HEK293 (cell line): ENCODE measurements at regions not wholly inside any gene's neighbourhood (a gene's known extent, or its start where the extent isn't known, plus 50 kb on each side); places are given as distances from the start of the nearest gene placed in this dataset.

ENCODE experiments used
- CTCF ChIA-PET: fragments of 350-600 bp; formaldehyde crosslinking; extraction: SDS; loops from one replicate; lab custom pipeline; 2021; ENCODE audit warnings: antibody characterized with exemption; lab: Yijun Ruan, JAX
- POLR2A ChIA-PET: fragments of 300-600 bp; formaldehyde crosslinking; extraction: SDS; loops from one replicate; lab custom pipeline; 2020; ENCODE audit warnings: antibody characterized with exemption, inconsistent platforms; lab: Yijun Ruan, JAX
- H3K27ac ChIP-seq: fragments of 200-500 bp; sonication (Bioruptor generic); 2 replicates; pipeline ENCODE4 v1.5.1; 2014; ENCODE audit warnings: low read depth, low read length, control low read depth, inconsistent platforms; ENCODE audit errors: extremely low read depth
- H3K36me3 ChIP-seq, 2 experiments: fragments of 200-500 bp in 1 of 2; sonication (Bioruptor generic) in 1 of 2; 1 replicate in 1 of 2; 2 replicates in 1 of 2; pipeline ENCODE4 v1.5.1; 2014 to 2017; ENCODE audit warnings: inconsistent platforms in 2 of 2, low read length in 2 of 2; ENCODE audit not compliant: control insufficient read depth in 2 of 2, insufficient read depth in 1 of 2
- H3K4me1 ChIP-seq: fragments of 200-500 bp; sonication (Bioruptor generic); 2 replicates; pipeline ENCODE4 v1.5.1; 2014; ENCODE audit warnings: mild to moderate bottlenecking, low read length, inconsistent platforms; ENCODE audit not compliant: control insufficient read depth, insufficient read depth
- H3K4me3 ChIP-seq: 2 replicates; pipeline ENCODE4 v1.5.1; 2011; ENCODE audit warnings: low read depth, mild to moderate bottlenecking, control low read depth, low read length, moderate library complexity
- H3K9me3 ChIP-seq: fragments of 200-500 bp; sonication (Bioruptor generic); 2 replicates; pipeline ENCODE4 v1.5.1; 2014; ENCODE audit warnings: low read depth, low read length, inconsistent platforms; ENCODE audit not compliant: control insufficient read depth, insufficient read depth
- BCL6B ChIP-seq: fragments of 450-650 bp; formaldehyde crosslinking; IDR thresholded peaks from 2 replicates; pipeline ENCODE4 v1.5.1; 2017; ENCODE audit warnings: missing biosample characterization, missing genetic modification characterization
- HIC1 ChIP-seq: fragments of 450-650 bp; formaldehyde crosslinking; IDR thresholded peaks from 2 replicates; pipeline ENCODE4 v1.5.1; 2016; ENCODE audit warnings: missing biosample characterization, missing genetic modification characterization
- KLF7 ChIP-seq: fragments of 450-650 bp; formaldehyde crosslinking; IDR thresholded peaks from 2 replicates; pipeline ENCODE4 v1.5.1; 2016; ENCODE audit warnings: missing biosample characterization, missing genetic modification characterization, borderline replicate concordance
- ZBTB21 ChIP-seq: fragments of 450-650 bp; formaldehyde crosslinking; IDR thresholded peaks from 2 replicates; pipeline ENCODE4 v1.5.1; 2017; ENCODE audit warnings: missing biosample characterization, missing genetic modification characterization
- ZBTB8A ChIP-seq: fragments of 450-650 bp; formaldehyde crosslinking; IDR thresholded peaks from 2 replicates; pipeline ENCODE4 v1.5.1; 2016; ENCODE audit warnings: missing biosample characterization, missing genetic modification characterization
- ZIC2 ChIP-seq: fragments of 450-650 bp; formaldehyde crosslinking; IDR thresholded peaks from 2 replicates; pipeline ENCODE4 v1.5.1; 2016; ENCODE audit warnings: missing biosample characterization, missing genetic modification characterization
- ZNF121 ChIP-seq: fragments of 450-650 bp; formaldehyde crosslinking; IDR thresholded peaks from 2 replicates; pipeline ENCODE4 v1.5.1; 2016; ENCODE audit warnings: missing biosample characterization, missing genetic modification characterization
- ZNF140 ChIP-seq: fragments of 450-650 bp; formaldehyde crosslinking; IDR thresholded peaks from 2 replicates; pipeline ENCODE4 v1.5.1; 2016; ENCODE audit warnings: missing biosample characterization, missing genetic modification characterization
- ZNF155 ChIP-seq: fragments of 450-650 bp; formaldehyde crosslinking; IDR thresholded peaks from 2 replicates; pipeline ENCODE4 v1.5.1; 2016; ENCODE audit warnings: missing biosample characterization, missing genetic modification characterization
- ZNF184 ChIP-seq: fragments of 450-650 bp; IDR thresholded peaks from 2 replicates; pipeline ENCODE4 v1.5.1; 2018; ENCODE audit warnings: missing biosample characterization, mild to moderate bottlenecking, missing genetic modification characterization
- ZNF214 ChIP-seq: fragments of 450-650 bp; formaldehyde crosslinking; IDR thresholded peaks from 2 replicates; pipeline ENCODE4 v1.5.1; 2017; ENCODE audit warnings: missing biosample characterization, mild to moderate bottlenecking, missing genetic modification characterization, borderline replicate concordance
- ZNF223 ChIP-seq: fragments of 450-650 bp; formaldehyde crosslinking; IDR thresholded peaks from 2 replicates; pipeline ENCODE4 v1.5.1; 2016; ENCODE audit warnings: missing biosample characterization, missing genetic modification characterization
- ZNF280D ChIP-seq: fragments of 450-650 bp; formaldehyde crosslinking; IDR thresholded peaks from 2 replicates; pipeline ENCODE4 v1.5.1; 2016; ENCODE audit warnings: missing biosample characterization, missing genetic modification characterization
- ZNF311 ChIP-seq: fragments of 450-650 bp; formaldehyde crosslinking; IDR thresholded peaks from 2 replicates; pipeline ENCODE4 v1.5.1; 2017; ENCODE audit warnings: missing biosample characterization, missing genetic modification characterization, borderline replicate concordance
- ZNF48 ChIP-seq: fragments of 450-650 bp; formaldehyde crosslinking; IDR thresholded peaks from 2 replicates; pipeline ENCODE4 v1.5.1; 2016; ENCODE audit warnings: missing biosample characterization, missing genetic modification characterization
- ZNF514 ChIP-seq: fragments of 450-650 bp; formaldehyde crosslinking; IDR thresholded peaks from 2 replicates; pipeline ENCODE4 v1.5.1; 2016; ENCODE audit warnings: missing biosample characterization, missing genetic modification characterization
- ZNF600 ChIP-seq: fragments of 450-650 bp; formaldehyde crosslinking; IDR thresholded peaks from 2 replicates; pipeline ENCODE4 v1.5.1; 2016; ENCODE audit warnings: missing biosample characterization, missing genetic modification characterization
- ZNF626 ChIP-seq: fragments of 450-650 bp; sonication (Bioruptor Pico); formaldehyde crosslinking; IDR thresholded peaks from 2 replicates; pipeline ENCODE4 v1.5.1; 2018; ENCODE audit warnings: missing biosample characterization, missing genetic modification characterization, inconsistent platforms
- ZNF704 ChIP-seq: fragments of 450-650 bp; formaldehyde crosslinking; IDR thresholded peaks from 2 replicates; pipeline ENCODE4 v1.5.1; 2016; ENCODE audit warnings: missing biosample characterization, missing genetic modification characterization

- CTCF ChIA-PET = interaction anchor here (0.6 to 2.2 kb wide), 4 partner anchors 17 to 427 kb away, joined by 3 to 15 read pairs (median 3); no protein-coding TSS in a partner anchor
- H3K27ac ChIP-seq = no peak overlapping the region
- no peaks in the 10 kb centered on the region for H3K4me1 ChIP-seq
- POLR2A ChIA-PET = no interaction called here
- no peaks in the 10 kb centered on the region for H3K9me3 ChIP-seq
- no peaks in the 10 kb centered on the region for H3K36me3 ChIP-seq
- TF ChIP-seq ZBTB8A (tag by site-specific recombination) (no peak), ZBTB21 (no peak), BCL6B (tag by site-specific recombination) (peak; percentile 72), ZNF626 (tag by site-specific recombination) (no peak), ZNF704 (tag by site-specific recombination) (no peak), ZNF184 (tag by site-specific recombination) (no peak), ZNF140 (tag by site-specific recombination) (no peak), ZNF514 (no peak), ZIC2 (tag by site-specific recombination) (0 out of 2 replicates have a peak, but pooled peaks have one; percentile 20), ZNF121 (tag by site-specific recombination) (no peak)
- no peak overlapping the region for H3K4me3 ChIP-seq
Observed at GRCh38 chr1:91148641-91149069, 126.8 kb upstream of the ZNF644 start.

- CTCF ChIA-PET = interaction anchor here (0.6 to 3.6 kb wide), 3 partner anchors 13 to 147 kb away, joined by 3 to 14 read pairs (median 3); no protein-coding TSS in a partner anchor
- POLR2A ChIA-PET = no interaction called here
- Histone ChIP-seq H3K9me3 (no peaks in the 10 kb centered on the region), H3K36me3 (no peaks in the 10 kb centered on the region), H3K27ac (no peak overlapping the region), H3K4me3 (no peak overlapping the region), H3K4me1 (no peaks in the 10 kb centered on the region)
- no peak for TF ChIP-seq ZNF600 (tag by site-specific recombination)
- TF ChIP-seq ZNF311 = no peak
- no peak for TF ChIP-seq ZNF48
- no peak for TF ChIP-seq ZNF155 (tag by site-specific recombination)
- TF ChIP-seq HIC1 (tag by site-specific recombination) = no peak
- TF ChIP-seq ZNF280D (tag by site-specific recombination) = no peak
- TF ChIP-seq KLF7 (tag by site-specific recombination) = no peak
- no peak for TF ChIP-seq ZNF223 (tag by site-specific recombination)
- TF ChIP-seq ZNF214 (tag by site-specific recombination) = no peak
Observed at GRCh38 chr1:91141858-91142257, 120.0 kb upstream of the ZNF644 start.
